Spinal cord (tissue), 9 donors: ENCODE measurements at regions not wholly inside any gene's neighbourhood (a gene's known extent, or its start where the extent isn't known, plus 50 kb on each side); places are given as distances from the start of the nearest gene placed in this dataset.

ENCODE experiments used
- DNase-seq, 6 donors: peaks; one replicate each; pipeline versions ENCODE4 v3.0.0 to v3.0.0-alpha.2; 2013 to 2015; ENCODE audit warnings: low spot score in 6 of 6, low read depth in 4 of 6
- H3K27ac ChIP-seq: one replicate; pipeline ENCODE4 v1.5.1; 2013; ENCODE audit warnings: low read depth, low read length, control low read depth
- H3K27me3 ChIP-seq: one replicate; pipeline ENCODE4 v1.6.1; 2013; ENCODE audit warnings: low read length; ENCODE audit not compliant: control insufficient read depth, insufficient read depth
- H3K36me3 ChIP-seq: one replicate; pipeline ENCODE4 v1.6.1; 2013; ENCODE audit warnings: low read length; ENCODE audit not compliant: control insufficient read depth, insufficient read depth
- H3K4me1 ChIP-seq: one replicate; pipeline ENCODE4 v1.6.1; 2013; ENCODE audit warnings: low read length; ENCODE audit not compliant: control insufficient read depth, insufficient read depth
- H3K4me3 ChIP-seq: one replicate; pipeline ENCODE4 v1.5.1; 2013; ENCODE audit warnings: low read depth, low read length, control low read depth
- H3K9me3 ChIP-seq: one replicate; pipeline ENCODE4 v1.6.1; 2013; ENCODE audit warnings: low read length; ENCODE audit not compliant: control insufficient read depth, insufficient read depth
- WGBS: methylation state at CpG from one replicate; pipeline ENCODE4 v1.1.5; 2013; ENCODE audit warnings: missing lambda C conversion rate; ENCODE audit not compliant: insufficient coverage; 5-methylcytosine and 5-hydroxymethylcytosine counted together
- donor health status: healthy.

DNA sequence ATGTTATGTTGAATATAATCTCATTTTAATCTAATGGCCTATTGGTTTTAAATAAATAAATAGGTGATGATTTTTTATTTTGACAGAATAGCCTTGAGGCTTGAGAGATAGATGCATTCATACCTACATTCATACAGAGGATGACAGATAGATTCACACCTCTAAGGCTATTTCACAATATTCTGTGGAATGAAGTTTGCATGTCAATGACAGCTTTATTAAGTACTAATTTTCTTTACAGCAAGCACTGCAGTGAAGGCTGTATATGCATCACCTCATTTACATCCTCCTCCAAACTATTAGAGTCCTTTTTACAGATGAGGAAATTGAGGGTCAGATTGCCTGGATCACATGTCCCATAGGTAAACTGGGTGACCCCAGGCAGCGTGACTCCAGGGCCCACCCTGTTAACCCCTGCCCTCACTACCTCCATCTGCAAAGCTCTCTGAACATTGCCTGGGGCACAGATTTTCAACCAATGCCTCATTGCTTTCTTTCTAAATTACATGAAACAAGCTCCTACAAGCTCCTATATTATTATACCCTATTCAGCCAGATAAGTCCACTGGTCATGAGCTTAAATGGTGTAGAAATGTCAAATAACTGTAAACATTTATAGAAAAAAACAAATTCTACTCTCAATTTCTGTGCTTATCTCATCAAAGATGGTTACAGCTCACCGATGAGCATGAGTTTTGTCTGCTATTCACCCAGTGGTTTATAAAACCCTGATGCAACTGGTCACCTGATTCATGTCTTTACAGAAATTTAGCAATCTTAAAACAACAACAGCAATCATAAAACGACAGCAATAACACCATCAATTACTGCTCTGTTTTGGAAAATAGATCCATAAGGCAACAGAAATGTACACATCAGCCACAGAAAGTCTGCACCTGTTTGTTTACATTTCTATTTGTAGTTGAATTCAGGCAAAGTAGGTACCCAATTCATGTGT lies 338.0 kb downstream of the NSG2 start:
- Histone ChIP-seq H3K9me3 (no peaks in the 10 kb centered on the region), H3K27ac (no peak overlapping the region), H3K27me3 (no peaks in the 10 kb centered on the region), H3K4me3 (no peak overlapping the region), H3K4me1 (no peaks in the 10 kb centered on the region), H3K36me3 (no peaks in the 10 kb centered on the region)
- peak in 1 of 6 donors; percentile 5 for DNase-seq
- whole genome bisulfite sequencing = 77% methylated on average over 2 of the region's 3 CpGs

DNA sequence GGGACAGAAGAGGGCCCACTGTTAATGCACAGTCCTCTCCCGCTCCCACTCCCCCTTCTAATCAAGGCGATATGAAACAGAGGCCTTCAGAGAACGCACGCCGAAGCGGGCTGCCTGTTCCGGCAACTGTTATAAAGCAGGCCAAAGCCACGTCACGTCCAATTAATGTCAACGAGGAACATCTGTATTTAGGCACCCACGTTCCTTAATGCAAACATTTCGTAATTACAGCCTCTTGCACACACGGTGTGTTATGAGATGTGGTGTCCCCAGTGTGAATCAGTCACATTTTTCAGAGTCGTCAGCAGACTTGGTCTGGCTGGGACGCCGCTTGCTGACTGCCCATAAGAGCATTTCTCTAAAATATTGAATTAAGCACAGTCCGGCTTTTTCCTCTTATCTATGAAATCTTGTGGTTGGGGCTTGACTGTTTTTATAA lies 339.0 kb downstream of the NSG2 start:
- peak in 1 of 6 donors; percentile 9 for DNase-seq

DNA sequence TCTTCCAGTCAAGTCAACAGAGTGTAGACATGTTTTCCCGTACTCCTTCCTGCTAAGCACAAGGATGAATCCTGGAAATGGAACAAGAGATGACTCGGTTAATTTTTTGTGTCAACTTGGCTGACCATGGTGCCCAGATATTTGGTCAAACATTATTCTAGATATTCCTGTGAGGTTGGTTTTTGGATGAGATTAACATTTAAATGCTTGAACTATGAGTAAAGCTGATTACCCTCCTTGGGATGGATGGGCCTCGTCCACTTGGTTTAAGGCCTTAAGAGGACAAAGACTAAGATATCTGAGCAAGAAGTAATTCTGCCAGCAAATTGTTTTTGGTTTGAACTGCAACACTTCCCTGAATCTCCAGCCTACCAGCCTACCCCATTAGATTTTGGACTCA lies 338.1 kb upstream of the MSX2 start:
- no peak overlapping the region for H3K4me3 ChIP-seq
- no peak overlapping the region for H3K27ac ChIP-seq
- no peaks in the 10 kb centered on the region for H3K36me3 ChIP-seq
- H3K4me1 ChIP-seq = no peaks in the 10 kb centered on the region
- no peak for DNase-seq
- WGBS = 96% methylated on average over 3 of the region's 3 CpGs
- no peaks in the 10 kb centered on the region for H3K27me3 ChIP-seq
- H3K9me3 ChIP-seq = no peaks in the 10 kb centered on the region

More for the DNA sequence above, 339.0 kb downstream of the NSG2 start:
- no peak overlapping the region for H3K4me3 ChIP-seq
- H3K9me3 ChIP-seq = no peaks in the 10 kb centered on the region
- no peak overlapping the region for H3K27ac ChIP-seq
- H3K4me1 ChIP-seq = no peaks in the 10 kb centered on the region
- no peaks in the 10 kb centered on the region for H3K36me3 ChIP-seq
- WGBS = 83% methylated on average over 10 of the region's 17 CpGs
- H3K27me3 ChIP-seq = no peaks in the 10 kb centered on the region

DNA sequence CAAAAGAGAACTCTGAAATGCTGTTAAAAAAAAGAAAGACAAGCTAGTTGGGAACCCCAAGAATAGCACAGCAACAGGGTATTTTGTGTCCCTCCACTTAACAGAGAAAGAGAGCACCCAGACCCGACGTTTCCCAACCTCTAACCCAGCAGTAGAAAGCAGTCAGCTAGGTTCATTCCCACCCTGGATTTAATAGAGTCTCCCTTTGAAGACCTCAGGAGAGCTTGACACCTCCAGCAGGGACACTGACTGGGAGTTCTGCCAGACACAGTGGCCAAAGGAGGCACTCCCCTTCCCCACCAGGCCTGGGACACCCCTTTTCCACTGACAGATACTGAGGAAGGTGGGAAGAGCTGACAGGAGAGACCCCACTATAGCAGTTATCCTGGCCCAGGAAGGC lies 337.5 kb upstream of the MSX2 start:
- Histone ChIP-seq H3K36me3 (no peaks in the 10 kb centered on the region), H3K27ac (no peak overlapping the region), H3K27me3 (no peaks in the 10 kb centered on the region), H3K4me3 (no peak overlapping the region), H3K4me1 (no peaks in the 10 kb centered on the region), H3K9me3 (no peaks in the 10 kb centered on the region)
- 89% methylated on average over 2 of the region's 2 CpGs for WGBS
- DNase-seq = no peak

DNA sequence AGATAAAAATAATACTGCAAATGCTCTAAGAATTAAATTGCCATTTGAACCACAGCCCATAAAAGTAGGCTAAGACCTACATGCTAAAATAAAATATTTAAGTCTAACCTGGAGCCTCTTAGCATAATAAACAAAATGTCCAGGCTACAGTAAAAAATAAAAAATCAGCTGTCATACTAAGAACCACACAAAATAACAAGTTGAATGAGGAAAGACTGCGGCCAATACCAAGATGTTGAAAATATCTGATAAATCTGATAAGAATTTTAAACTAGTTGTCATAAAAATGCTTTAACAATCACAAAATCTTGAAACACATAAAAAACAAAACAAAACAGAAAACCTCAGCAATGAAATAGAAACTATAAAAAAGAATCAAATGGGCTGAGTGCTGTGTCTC lies 336.9 kb upstream of the MSX2 start:
- no peaks in the 10 kb centered on the region for H3K36me3 ChIP-seq
- no peaks in the 10 kb centered on the region for H3K4me1 ChIP-seq
- no peaks in the 10 kb centered on the region for H3K27me3 ChIP-seq
- no peak overlapping the region for H3K4me3 ChIP-seq
- H3K27ac ChIP-seq = no peak overlapping the region
- no peaks in the 10 kb centered on the region for H3K9me3 ChIP-seq
- WGBS = no CpG with 5 or more reads among the region's 1 CpG
- DNase-seq = no peak

DNA sequence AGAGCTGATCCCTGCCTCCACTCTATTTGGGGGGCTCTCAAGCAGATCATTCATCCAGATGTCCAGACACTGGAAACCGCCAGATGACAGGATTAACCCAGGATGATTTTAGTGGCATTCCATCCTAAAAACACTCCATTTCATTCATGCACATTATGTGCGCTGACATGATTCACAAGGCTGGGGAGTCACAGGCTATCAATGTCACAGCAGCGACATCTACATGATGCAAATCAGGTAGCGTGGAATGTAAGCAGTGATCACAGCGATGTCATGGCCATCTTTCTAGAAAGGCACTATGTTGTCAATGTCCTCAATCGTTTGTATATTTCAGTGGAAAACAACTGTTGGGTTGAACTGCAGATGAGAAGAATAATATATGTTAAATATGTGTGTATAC lies 331.5 kb upstream of the MSX2 start:
- H3K4me3 ChIP-seq = no peak overlapping the region
- H3K36me3 ChIP-seq = no peaks in the 10 kb centered on the region
- H3K27ac ChIP-seq = no peak overlapping the region
- no peaks in the 10 kb centered on the region for H3K9me3 ChIP-seq
- H3K4me1 ChIP-seq = no peaks in the 10 kb centered on the region
- no peaks in the 10 kb centered on the region for H3K27me3 ChIP-seq
- DNase-seq = peak in 1 of 6 donors; percentile 34
- WGBS = 86% methylated on average over 5 of the region's 6 CpGs

DNA sequence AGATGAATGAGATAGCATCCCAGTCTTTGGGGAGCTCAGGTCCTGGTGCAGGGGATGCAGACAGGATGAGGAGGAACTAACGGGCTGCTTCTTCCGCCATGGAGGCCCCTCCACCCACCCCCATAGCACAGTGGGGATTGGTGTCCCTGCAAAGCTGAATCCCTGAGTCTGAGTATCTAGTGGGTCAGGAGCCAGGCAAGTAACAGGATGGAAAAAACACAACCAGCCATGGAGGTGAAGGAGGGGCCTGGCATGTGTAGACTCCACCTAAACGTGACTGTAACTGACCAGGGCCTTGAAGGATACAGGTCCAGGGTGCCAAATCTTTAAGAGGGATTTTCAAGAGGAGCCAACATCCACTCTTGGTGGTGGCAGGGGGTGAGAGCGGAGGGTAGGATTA lies 327.8 kb upstream of the MSX2 start:
- Histone ChIP-seq H3K36me3 (no peaks in the 10 kb centered on the region), H3K27ac (no peak overlapping the region), H3K9me3 (no peaks in the 10 kb centered on the region), H3K4me3 (no peak overlapping the region), H3K27me3 (no peaks in the 10 kb centered on the region), H3K4me1 (no peaks in the 10 kb centered on the region)
- DNase-seq = no peak
- 86% methylated on average over 1 of the region's 4 CpGs for WGBS

DNA sequence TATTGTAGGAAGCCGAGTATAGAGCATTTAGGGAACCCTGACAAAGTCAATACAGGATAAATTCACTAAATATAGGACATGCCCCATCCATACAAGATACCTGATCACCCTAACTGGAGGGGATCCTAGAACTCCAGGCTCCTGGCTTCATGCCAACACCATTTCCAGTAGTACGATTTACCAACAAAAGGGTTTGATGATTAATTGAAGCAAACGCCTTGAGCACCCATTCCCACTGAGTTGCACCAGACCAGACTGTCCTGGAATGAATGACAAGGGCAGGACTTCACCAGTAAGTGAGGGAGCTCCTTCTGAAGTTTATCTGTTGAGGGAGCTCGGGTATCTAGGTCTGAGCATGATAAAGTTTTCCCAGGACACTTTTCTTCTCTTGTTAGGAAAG lies 327.2 kb upstream of the MSX2 start:
- no peaks in the 10 kb centered on the region for H3K4me1 ChIP-seq
- no peak overlapping the region for H3K4me3 ChIP-seq
- 17% methylated on average over 1 of the region's 4 CpGs for WGBS
- no peak overlapping the region for H3K27ac ChIP-seq
- H3K27me3 ChIP-seq = no peaks in the 10 kb centered on the region
- no peaks in the 10 kb centered on the region for H3K36me3 ChIP-seq
- no peak for DNase-seq
- no peaks in the 10 kb centered on the region for H3K9me3 ChIP-seq

DNA sequence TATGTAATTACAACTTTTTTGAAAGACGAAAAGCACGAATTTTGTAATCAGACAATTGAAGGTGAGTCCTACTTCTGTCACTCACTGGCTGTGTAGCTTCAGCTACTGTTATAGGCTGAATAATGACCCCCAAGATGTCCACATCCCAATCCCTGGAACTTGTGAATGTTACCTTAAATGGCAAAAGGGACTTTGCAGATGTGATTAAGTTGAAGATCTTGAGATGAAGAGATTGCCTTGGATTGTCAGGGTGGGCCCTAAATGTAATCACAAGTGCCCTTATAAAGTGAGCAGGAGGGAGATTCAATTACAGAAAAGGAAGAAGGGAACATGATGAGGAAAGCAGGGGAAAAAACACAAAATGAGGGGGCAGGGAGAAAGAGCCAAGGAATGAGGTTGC lies 326.2 kb upstream of the MSX2 start:
- Histone ChIP-seq H3K27ac (no peak overlapping the region), H3K9me3 (no peaks in the 10 kb centered on the region), H3K36me3 (no peaks in the 10 kb centered on the region), H3K4me3 (no peak overlapping the region), H3K27me3 (no peaks in the 10 kb centered on the region), H3K4me1 (no peaks in the 10 kb centered on the region)
- 100% methylated on average over 2 of the region's 2 CpGs for WGBS
- no peak for DNase-seq

DNA sequence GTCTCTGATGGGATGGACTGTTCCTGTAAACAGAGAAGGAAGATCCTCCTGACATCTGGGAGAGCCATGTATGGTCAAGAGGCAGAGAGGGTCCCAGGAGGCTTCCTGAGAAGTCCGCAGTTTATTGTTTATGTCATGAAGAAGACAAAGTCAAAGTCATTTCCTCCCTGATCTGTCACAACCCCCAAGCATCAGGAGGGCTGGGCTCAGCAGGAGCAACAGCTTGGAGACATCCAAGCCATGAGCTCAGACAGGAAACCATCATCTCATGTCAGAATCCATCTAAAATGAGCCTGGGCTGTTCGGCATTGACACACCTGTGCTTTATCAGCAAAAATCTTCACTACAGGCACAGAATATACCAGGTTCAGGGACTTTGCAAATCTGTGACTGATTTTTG lies 325.0 kb upstream of the MSX2 start:
- H3K36me3 ChIP-seq = no peaks in the 10 kb centered on the region
- H3K4me1 ChIP-seq = no peaks in the 10 kb centered on the region
- H3K9me3 ChIP-seq = no peaks in the 10 kb centered on the region
- 63% methylated on average over 1 of the region's 2 CpGs for WGBS
- no peak overlapping the region for H3K4me3 ChIP-seq
- DNase-seq = no peak
- no peak overlapping the region for H3K27ac ChIP-seq
- H3K27me3 ChIP-seq = no peaks in the 10 kb centered on the region
